Dedifferentiated amniotic fluid mesenchymal stem cell (primary cell): ENCODE measurements at regions not wholly inside any gene's neighbourhood (a gene's known extent, or its start where the extent isn't known, plus 50 kb on each side); places are given as distances from the start of the nearest gene placed in this dataset.
"Not testable (repeated sequence)": the region's sequence is repeated elsewhere in the genome, so short reads cannot be mapped to it uniquely, and the experiment has no call there.

Experiments used
- DNase-seq: peaks from one replicate; pipeline ENCODE4 v3.0.0-alpha.2; 2016; ENCODE audit errors: extremely low spot score

- no peak for DNase-seq
Observed at GRCh38 chr16:48105976-48106375, 49.8 kb downstream of the ABCC12 start.

GRCh38 chr16:48105456-48105855, 50.3 kb downstream of the ABCC12 start:
- DNase-seq: no peak

- no peak for DNase-seq
Observed at GRCh38 chr16:48103591-48103990, 52.2 kb downstream of the ABCC12 start.

GRCh38 chr16:48102083-48103008, 53.4 kb downstream of the ABCC12 start:
- DNase-seq: no peak

- no peak for DNase-seq
Observed at GRCh38 chr16:48101069-48101674, 54.6 kb downstream of the ABCC12 start.

- no peak for DNase-seq
Observed at GRCh38 chr16:48099455-48099854, 56.3 kb downstream of the ABCC12 start.

- DNase-seq: no peak
Observed at GRCh38 chr16:48098472-48098871, 57.3 kb downstream of the ABCC12 start.

- no peak for DNase-seq
Observed at GRCh38 chr16:48091117-48091516, 64.7 kb downstream of the ABCC12 start.

GRCh38 chr16:48089053-48089792, 66.6 kb downstream of the ABCC12 start:
- no peak for DNase-seq

GRCh38 chr16:48087639-48088038, 68.2 kb downstream of the ABCC12 start:
- DNase-seq: no peak

- no peak for DNase-seq
Observed at GRCh38 chr16:48086422-48086821, 69.4 kb downstream of the ABCC12 start.

- DNase-seq: no peak
Observed at GRCh38 chr16:48085729-48086128, 70.1 kb downstream of the ABCC12 start.

- no peak for DNase-seq
Observed at GRCh38 chr16:48084826-48085225, 71.0 kb downstream of the ABCC12 start.

GRCh38 chr16:48082516-48082915, 73.3 kb downstream of the ABCC12 start:
- no peak for DNase-seq

- peak; percentile 36 for DNase-seq
Observed at GRCh38 chr16:48081656-48082055, 74.1 kb downstream of the ABCC12 start.

- no peak for DNase-seq
Observed at GRCh38 chr16:48076455-48077012, 79.3 kb downstream of the ABCC12 start.

- DNase-seq: peak; percentile 26
Observed at GRCh38 chr16:48075398-48075797, 80.4 kb downstream of the ABCC12 start.

GRCh38 chr16:48067388-48067787, 88.4 kb downstream of the ABCC12 start:
- DNase-seq: no peak

GRCh38 chr16:48064971-48065370, 90.8 kb downstream of the ABCC12 start:
- no peak for DNase-seq

GRCh38 chr16:48062681-48063080, 93.1 kb downstream of the ABCC12 start:
- no peak for DNase-seq

- DNase-seq: no peak
Observed at GRCh38 chr16:48059936-48060335, 95.9 kb downstream of the ABCC12 start.

- DNase-seq: not testable (repeated sequence)
Observed at GRCh38 chr16:48059190-48059589, 96.6 kb downstream of the ABCC12 start.
